ENCODE measurements at regions not wholly inside any gene's neighbourhood (a gene's known extent, or its start where the extent isn't known, plus 50 kb on each side); places are given as distances from the start of the nearest gene placed in this dataset.

GRCh38 chr14:53845813-53846693, 110.6 kb downstream of the BMP4 start:
- Histone ChIP-seq H4K5ac (ENCODE audit: insufficient read length, low read depth, low read length) (no peak overlapping the region), H4K8ac (ENCODE audit: extremely low read depth, insufficient read depth, low read length) (no peak overlapping the region), H3K79me1 (ENCODE audit: low read depth, low read length) (no peaks in the 10 kb centered on the region), H3K4me3 (ENCODE audit: extremely low read depth in 1 of 4, insufficient read depth in 2 of 4, low read depth in 3 of 4, low read length in 4 of 4) (no peak overlapping the region), H3K36me3 (ENCODE audit: control insufficient read depth in 2 of 4, insufficient read depth in 4 of 4, low read length in 3 of 4) (no peaks in the 10 kb centered on the region), H3K4me1 (replicated peaks in 1 of 4; ENCODE audit: control insufficient read depth in 3 of 4, insufficient read depth in 4 of 4, low read length in 3 of 4) (no peaks in the 10 kb centered on the region; a peak in 1 of 7 replicates), H2AFZ (ENCODE audit: low read length) (no peak overlapping the region), H2BK120ac (replicated peaks; ENCODE audit: low read depth, low read length) (no peak overlapping the region), H3K27ac (ENCODE audit: low read depth, low read length) (no peak overlapping the region), H4K20me1 (replicated peaks in 1 of 2; ENCODE audit: control insufficient read depth in 1 of 2, insufficient read depth in 2 of 2, low read length in 2 of 2) (no peaks in the 10 kb centered on the region), H2BK20ac (ENCODE audit: low read length) (no peak overlapping the region), H3K14ac (ENCODE audit: insufficient read length) (no peak overlapping the region), H3K23me2 (ENCODE audit: low read depth, low read length) (no peaks in the 10 kb centered on the region), H3K79me2 (ENCODE audit: control insufficient read depth in 1 of 2, insufficient read depth in 2 of 2, low read length in 2 of 2) (no peaks in the 10 kb centered on the region), H2BK15ac (ENCODE audit: low read length) (no peak overlapping the region), H4K91ac (replicated peaks; ENCODE audit: insufficient read length, low read length) (no peak overlapping the region), H3K9me3 (ENCODE audit: insufficient read depth in 2 of 2, low read depth in 1 of 2, low read length in 1 of 2) (no peaks in the 10 kb centered on the region), H2BK5ac (ENCODE audit: low read depth, low read length) (no peak overlapping the region), H2BK12ac (ENCODE audit: low read depth, low read length) (no peak overlapping the region), H3K18ac (ENCODE audit: extremely low read depth, low read length) (no peak overlapping the region), H3K4ac (replicated peaks; ENCODE audit: insufficient read length, low read depth, low read length) (no peak overlapping the region), H3K56ac (replicated peaks; ENCODE audit: insufficient read length, low read depth, low read length) (no peak overlapping the region), H3K4me2 (ENCODE audit: insufficient read depth in 1 of 2, low read depth in 2 of 2, low read length in 2 of 2) (no peak overlapping the region), H2AK5ac (ENCODE audit: low read depth, low read length) (no peak overlapping the region), H3K9ac (replicated peaks in 1 of 4; ENCODE audit: extremely low read depth in 1 of 4, low read depth in 3 of 4, low read length in 3 of 4) (no peak overlapping the region), H3K23ac (ENCODE audit: insufficient read length) (no peak overlapping the region), H3K27me3 (replicated peaks in 1 of 4; ENCODE audit: control insufficient read depth in 3 of 4, extremely low read depth in 1 of 4, insufficient read depth in 3 of 4, low read length in 3 of 4) (no peaks in the 10 kb centered on the region)
- DNase-seq (ENCODE audit: low read depth in 1 of 2, low spot score in 2 of 2) (no peak), FAIRE-seq (no peak)
- TF ChIP-seq SP1 (IDR thresholded peaks at IDR 0.05; ENCODE audit: low read depth, low read length) = no peak
- TF ChIP-seq CHD1 (IDR thresholded peaks at IDR 0.05; ENCODE audit: low read depth, low read length) = no peak
- no peak for TF ChIP-seq TEAD4 (IDR thresholded peaks at IDR 0.05; ENCODE audit: low read depth, low read length)
- TF ChIP-seq GTF2F1 (IDR thresholded peaks at IDR 0.05; ENCODE audit: borderline replicate concordance, low read depth, low read length) = no peak
- CTCF ChIA-PET (ENCODE audit: partially characterized antibody) = interaction anchor here (0.7 kb wide), 1 partner anchor 504 kb away, joined by 3 read pairs; no protein-coding TSS in a partner anchor
- POLR2A ChIA-PET (ENCODE audit: partially characterized antibody) = no interaction called here
- WGBS, 2 experiments (ENCODE audit: extremely low coverage in 1 of 2, insufficient coverage in 1 of 2, insufficient read length in 1 of 2, insufficient replicate concordance in 2 of 2, low coverage in 1 of 2, low lambda C conversion rate in 2 of 2, missing lambda C conversion rate in 1 of 2) = 92% methylated on average over 8 of the region's 8 CpGs; no CpG with 5 or more reads in 1 of the 2 experiments

Data from H1 (cell line).